Amniotic epithelial cell (primary cell): ENCODE measurements at regions not wholly inside any gene's neighbourhood (a gene's known extent, or its start where the extent isn't known, plus 50 kb on each side); places are given as distances from the start of the nearest gene placed in this dataset.
"Not testable (repeated sequence)": the region's sequence is repeated elsewhere in the genome, so short reads cannot be mapped to it uniquely, and the experiment has no call there.

Source experiments
- DNase-seq: peaks from one replicate; pipeline ENCODE4 v3.0.0-alpha.2; 2010; ENCODE audit warnings: low read depth

DNA sequence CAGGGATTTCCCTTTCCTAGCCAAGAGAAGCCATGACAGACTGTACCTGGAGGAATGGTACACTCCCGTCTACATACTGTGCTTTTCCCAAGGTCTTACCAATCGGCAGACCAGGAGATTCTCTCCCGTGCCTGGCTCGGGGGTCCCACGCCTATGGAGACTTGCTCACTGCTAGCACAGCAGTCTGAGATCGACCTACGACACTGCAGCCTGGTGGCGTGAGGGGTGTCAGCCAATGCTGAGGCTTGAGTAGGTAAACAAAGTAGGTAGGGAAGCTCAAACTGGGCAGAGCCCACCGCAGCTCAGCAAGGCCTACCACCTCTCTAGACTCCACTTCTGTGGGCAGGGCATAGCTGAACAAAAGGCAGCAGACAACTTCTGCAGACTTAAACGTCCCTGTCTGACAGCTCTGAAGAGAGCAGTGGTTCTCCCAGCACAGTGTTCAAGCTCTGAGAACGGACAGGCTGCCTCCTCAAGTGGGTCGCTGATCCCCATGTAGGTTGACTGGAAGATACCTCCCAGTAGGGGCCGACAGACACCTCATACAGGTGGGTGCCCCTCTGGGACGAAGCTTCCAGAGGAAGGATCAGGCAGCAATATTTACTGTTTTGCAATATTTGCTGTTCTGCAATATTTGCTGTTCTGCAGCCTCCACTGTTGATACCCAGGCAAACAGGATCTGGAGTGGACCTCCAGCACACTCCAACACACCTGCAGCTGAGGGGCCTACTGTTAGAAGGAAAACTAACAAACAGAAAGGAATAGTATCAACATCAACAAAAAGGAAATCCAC, 270.4 kb upstream of the TLE3 start:
- DNase-seq, result not testable (repeated sequence)

DNA sequence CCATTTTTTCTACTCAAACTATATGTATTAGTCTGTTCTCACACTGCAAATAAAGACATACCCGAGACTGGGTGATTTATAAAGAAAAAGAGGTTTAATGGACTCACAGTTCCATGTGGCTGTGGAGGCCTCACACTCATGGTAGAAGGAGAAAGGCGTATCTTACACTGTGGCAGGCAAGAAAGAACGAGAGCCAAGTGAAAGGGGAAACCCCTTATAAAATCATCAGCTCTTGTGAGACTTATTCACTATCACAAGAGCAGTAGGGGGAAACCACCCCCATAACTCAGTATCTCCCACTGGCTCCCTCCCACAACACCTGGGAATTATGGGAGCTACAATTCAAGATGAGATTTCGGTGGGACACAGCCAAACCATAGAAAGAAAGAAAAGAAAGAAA, 266.3 kb upstream of the TLE3 start:
- not testable (repeated sequence) for DNase-seq

DNA sequence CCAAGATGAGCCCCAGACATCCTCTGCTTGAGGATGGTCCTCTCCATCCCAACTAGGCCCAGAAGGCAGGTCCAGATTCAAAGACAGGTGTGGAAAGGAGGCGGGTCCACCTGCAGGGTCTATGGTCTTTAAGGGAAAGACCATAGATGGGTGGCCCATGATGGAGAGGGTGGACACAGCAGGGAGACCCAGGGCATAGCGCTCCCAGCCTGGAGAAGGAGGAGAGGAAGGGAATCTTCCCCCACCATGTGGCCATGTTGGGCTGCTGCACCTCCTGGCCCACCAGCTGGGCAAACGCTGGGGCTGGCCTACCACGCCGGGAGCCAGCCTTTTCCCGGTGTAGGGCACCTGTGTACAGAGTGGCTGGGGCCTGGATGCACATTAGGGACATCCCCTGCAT, 265.2 kb upstream of the TLE3 start:
- peak; percentile 52 for DNase-seq

- DNase-seq, result no peak
These were observed 264.6 kb upstream of the TLE3 start for GRCh38 chr15:70362350-70362749.

- no peak for DNase-seq
These were observed 264.2 kb upstream of the TLE3 start for GRCh38 chr15:70361891-70362290.

DNA sequence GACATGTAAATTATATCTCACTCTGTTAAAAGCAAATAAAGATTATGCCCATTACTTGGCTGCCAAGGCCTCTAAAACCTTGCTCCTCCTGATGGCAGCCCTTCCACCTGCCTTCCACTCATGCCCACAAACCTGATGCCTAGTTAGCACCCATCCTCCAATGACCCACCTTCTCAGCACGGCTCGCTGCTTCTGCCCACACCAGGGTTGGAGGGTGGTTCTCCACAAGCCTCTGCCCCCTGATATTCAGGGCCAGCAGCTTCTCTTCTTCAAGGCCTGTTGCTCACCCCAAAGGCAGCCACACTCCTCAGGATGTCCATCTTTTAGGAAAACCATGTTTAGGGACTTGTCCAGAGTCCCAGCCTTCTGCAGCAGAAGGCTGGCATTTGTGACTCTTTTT, 263.4 kb upstream of the TLE3 start:
- no peak for DNase-seq

GRCh38 chr15:70358871-70359647, 261.3 kb upstream of the TLE3 start:
- no peak for DNase-seq

DNA sequence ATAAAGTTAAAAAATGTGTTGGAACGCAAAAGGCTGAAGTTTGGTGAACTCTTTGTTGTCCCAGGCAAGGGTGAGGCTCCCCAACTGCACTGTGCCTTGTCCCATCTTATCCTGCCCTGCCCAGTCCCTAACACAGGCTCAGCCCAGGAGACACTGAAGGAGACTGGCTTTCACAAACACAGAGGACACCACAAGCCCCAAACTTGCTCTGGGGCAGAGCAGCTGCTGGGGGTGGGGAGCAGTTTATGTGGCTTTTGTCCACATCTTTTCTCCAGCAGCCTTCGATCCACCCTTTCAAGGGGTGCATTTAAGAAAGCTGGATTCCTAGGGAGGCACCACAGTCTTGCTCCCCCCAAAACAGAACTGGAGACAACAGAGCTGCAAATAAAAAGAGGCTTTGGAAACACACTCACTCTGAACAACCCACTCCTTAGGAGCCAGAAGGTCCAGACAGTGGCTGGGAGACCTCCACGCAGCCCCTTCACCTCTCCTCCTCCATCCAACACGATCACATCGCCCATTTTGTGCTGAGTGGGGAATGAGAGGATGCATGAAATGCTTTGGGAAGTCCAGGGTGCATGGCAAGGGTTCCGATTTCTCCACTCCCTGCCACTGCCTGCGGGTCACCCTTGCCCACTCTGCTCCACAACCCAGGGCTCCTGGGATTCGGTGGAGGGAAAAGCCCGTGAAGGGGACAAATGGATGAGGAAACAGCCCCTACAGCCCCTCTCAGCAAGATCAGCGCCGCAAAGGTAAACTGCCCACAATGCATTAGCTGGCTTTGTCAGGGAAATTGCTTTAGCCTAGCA, 260.5 kb upstream of the TLE3 start:
- no peak for DNase-seq

GRCh38 chr15:70357453-70357852, 259.7 kb upstream of the TLE3 start:
- DNase-seq, result no peak

DNA sequence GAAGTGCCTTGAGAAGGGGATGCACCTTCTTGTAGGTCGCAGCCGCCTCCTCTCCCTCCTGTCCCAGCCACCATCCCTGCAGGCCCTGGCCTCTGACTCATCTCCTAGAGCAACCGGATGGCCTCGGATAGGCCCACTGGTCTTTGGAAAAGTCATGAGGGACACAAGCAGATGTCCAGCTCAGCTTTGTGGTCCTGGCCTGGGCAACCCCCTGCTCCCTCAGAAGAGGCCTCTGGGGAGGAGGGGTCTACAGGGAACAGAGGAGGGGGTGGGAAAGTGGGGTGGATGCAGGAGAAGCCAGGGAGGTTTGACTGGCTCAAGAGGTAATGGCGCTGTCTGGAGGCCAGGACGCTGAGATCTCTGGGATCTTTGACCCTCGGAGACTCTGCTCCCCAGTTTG, 259.2 kb upstream of the TLE3 start:
- DNase-seq, result no peak

- DNase-seq, result no peak
These were observed 258.5 kb upstream of the TLE3 start for GRCh38 chr15:70356062-70356860.

GRCh38 chr15:70355275-70355795, 257.6 kb upstream of the TLE3 start:
- no peak for DNase-seq

DNA sequence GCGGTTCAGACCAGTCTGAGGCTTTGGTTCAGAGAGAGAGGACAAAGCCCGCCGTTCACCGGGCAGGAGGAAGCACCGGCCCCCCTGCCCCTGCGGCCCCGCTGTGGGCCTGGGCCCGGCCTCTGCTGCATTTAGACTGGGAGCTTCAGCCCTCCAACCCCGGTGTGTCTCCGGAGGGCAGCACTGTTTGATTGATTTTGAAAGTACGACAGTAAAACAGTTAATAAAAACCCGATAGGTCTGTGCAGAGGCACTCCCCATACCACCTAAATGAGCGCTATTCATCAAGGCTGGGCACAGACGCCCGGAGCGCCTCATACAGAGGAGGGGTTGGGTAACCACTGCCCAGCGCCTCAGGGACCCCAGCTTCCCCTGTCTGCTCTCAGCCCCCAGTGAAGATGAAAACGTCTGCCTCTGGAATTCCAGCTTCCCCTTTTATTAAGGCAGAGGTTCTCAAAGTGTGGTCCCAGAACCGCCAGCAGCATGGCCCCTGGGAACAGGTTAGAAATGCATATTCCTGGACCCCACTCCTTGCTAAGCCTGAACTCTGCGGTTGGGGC, 256.7 kb upstream of the TLE3 start:
- DNase-seq, result no peak

DNA sequence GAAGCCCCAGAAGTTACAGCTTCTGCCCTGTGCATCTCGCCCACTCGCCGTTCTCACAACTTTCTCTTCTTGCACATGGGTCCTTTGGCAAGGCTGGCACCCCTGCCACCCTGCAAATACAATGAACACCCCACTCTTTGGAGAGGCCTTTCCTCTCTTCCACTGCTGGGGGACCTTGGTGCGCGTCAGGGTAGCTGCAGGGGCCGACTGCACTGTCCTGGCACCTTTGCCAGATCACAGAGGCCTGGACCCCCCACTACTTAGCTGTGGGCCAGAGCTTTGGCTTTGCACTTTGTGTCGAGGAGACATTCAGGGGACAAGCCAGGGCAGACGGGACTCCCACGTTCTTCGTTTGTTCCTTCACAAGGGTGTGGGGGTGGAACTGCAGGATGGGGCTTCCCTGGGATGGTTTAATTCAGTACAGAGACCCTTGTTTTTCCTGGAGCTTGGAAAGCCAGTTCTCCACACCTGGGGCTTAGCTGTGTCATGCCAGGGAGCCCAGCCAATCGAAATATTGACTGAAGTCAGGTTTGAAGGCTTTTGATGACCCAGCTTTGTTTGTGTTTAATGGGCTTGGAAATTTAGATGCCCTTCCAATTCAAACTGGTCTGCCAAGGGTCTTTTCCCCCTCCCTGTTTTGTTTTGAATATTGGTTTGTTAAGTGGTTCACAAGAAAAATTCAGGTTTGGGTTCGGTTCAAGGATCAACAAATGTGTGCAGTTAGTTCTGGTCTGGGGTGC, 256.1 kb upstream of the TLE3 start:
- DNase-seq, result no peak

GRCh38 chr15:70351941-70352774, 254.4 kb upstream of the TLE3 start:
- DNase-seq, result no peak

GRCh38 chr15:70351391-70351790, 253.7 kb upstream of the TLE3 start:
- no peak for DNase-seq

DNA sequence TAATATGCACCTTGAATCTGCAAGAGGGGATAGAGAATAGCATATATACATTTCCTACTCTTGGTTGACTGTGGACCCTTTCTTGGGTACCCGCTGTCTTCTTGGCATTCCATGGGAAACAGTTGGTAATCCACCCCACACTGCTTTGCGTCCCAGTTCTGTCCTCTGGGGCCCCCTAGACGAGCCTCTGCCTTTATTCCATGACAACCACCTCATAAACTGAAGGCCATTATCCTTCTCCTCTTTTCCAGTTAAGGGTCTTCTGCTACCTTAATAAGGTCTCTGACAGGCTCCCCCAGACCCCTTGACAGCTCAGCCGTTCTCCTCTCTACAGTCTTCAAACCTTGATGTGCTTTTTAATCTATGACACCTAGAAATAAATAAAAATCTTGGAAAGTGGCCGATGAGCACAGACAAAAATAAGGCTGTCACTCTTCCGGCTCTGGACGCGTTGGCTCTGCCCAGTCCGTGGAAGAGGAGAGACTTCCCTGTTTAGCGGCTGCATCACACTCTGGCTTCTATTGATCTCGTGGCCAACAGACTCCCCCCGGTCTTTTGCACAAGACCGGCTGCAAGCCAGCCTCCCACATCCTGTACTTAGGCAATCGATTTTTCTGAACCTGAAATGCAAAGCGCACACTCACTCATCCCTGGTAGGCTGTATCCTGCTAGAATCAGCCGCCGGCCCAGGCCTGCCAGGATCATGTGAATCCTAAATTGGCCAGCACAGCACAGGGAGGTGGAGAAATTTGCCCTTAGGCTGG, 251.0 kb upstream of the TLE3 start:
- no peak for DNase-seq

DNA sequence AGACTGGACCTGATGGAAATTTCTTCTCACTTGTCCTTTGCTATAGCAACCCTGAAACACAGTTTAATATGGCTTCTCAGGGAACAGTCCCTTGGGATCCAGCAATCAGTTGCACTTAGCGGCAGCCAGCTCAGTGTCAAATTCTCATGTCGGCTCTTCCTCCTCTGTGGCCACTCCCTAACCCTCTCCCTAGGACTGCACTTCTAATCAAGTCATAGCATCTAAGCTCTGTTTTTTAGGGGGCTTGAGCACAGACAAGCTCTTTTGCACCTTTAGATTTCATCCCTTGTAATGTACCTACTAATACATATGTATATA, 250.5 kb upstream of the TLE3 start:
- DNase-seq, result no peak
